H1 (cell line): ENCODE measurements at regions not wholly inside any gene's neighbourhood (a gene's known extent, or its start where the extent isn't known, plus 50 kb on each side); places are given as distances from the start of the nearest gene placed in this dataset.

Experiments used
- CTCF ChIA-PET: fragments of 300-600 bp; sonication (Branson Sonifier 250); formaldehyde crosslinking; loops from one replicate; lab custom pipeline; 2021; ENCODE audit not compliant: partially characterized antibody; lab: Charles Lee
- POLR2A ChIA-PET: fragments of 300-600 bp; sonication (Branson Sonifier 250); formaldehyde crosslinking; loops from one replicate; lab custom pipeline; 2021; ENCODE audit warnings: inconsistent platforms; ENCODE audit not compliant: partially characterized antibody; lab: Charles Lee
- DNase-seq, 2 experiments: peaks; one replicate each; pipeline versions ENCODE4 v3.0.0 to v3.0.0-alpha.2; 2010 to 2022; ENCODE audit warnings: low spot score in 2 of 2, low read depth in 1 of 2, mixed read lengths in 1 of 2
- FAIRE-seq: peaks from 2 replicates; lab custom pipeline; 2011; peaks lifted over from hg19 to GRCh38; lab: Jason Lieb, UNC
- H2AFZ ChIP-seq: 2 replicates; pipeline ENCODE4 v1.8.1; 2012; ENCODE audit warnings: low read length, inconsistent platforms
- H2AK5ac ChIP-seq: 2 replicates; pipeline ENCODE4 v1.6.1; 2013; ENCODE audit warnings: low read depth, low read length
- H2BK120ac ChIP-seq: replicated peaks from 2 replicates; pipeline ENCODE3; 2013; ENCODE audit warnings: low read depth, low read length, inconsistent platforms
- H2BK12ac ChIP-seq: 2 replicates; pipeline ENCODE4 v1.6.1; 2013; ENCODE audit warnings: low read depth, low read length
- H2BK15ac ChIP-seq: 2 replicates; pipeline ENCODE4 v1.6.1; 2013; ENCODE audit warnings: low read length
- H2BK20ac ChIP-seq: 2 replicates; pipeline ENCODE4 v1.6.1; 2013; ENCODE audit warnings: low read length
- H2BK5ac ChIP-seq: 2 replicates; pipeline ENCODE4 v1.6.1; 2013; ENCODE audit warnings: low read depth, low read length
- H3K14ac ChIP-seq: 2 replicates; pipeline ENCODE4 v1.6.1; 2013; ENCODE audit warnings: inconsistent platforms; ENCODE audit not compliant: insufficient read length
- H3K18ac ChIP-seq: 2 replicates; pipeline ENCODE4 v1.6.1; 2013; ENCODE audit warnings: low read length; ENCODE audit errors: extremely low read depth
- H3K23ac ChIP-seq: 2 replicates; pipeline ENCODE4 v1.6.1; 2013; ENCODE audit warnings: inconsistent platforms; ENCODE audit not compliant: insufficient read length
- H3K23me2 ChIP-seq: 2 replicates; pipeline ENCODE4 v1.6.1; 2013; ENCODE audit warnings: low read depth, low read length
- H3K27ac ChIP-seq: 2 replicates; pipeline ENCODE4 v1.6.1; 2011; ENCODE audit warnings: low read depth, low read length, inconsistent platforms
- H3K27me3 ChIP-seq, 4 experiments: replicated peaks in 1 of 4; 1 replicate in 1 of 4; 2 replicates in 3 of 4; pipeline versions ENCODE4 v1.6.1 to v1.8.1; 2011 to 2013; ENCODE audit warnings: low read length in 3 of 4, mild to moderate bottlenecking in 3 of 4, inconsistent platforms in 2 of 4, mixed read lengths in 2 of 4, moderate library complexity in 1 of 4; ENCODE audit not compliant: control insufficient read depth in 3 of 4, insufficient read depth in 3 of 4; ENCODE audit errors: extremely low read depth in 1 of 4
- H3K36me3 ChIP-seq, 4 experiments: 2 replicates each; pipeline versions ENCODE4 v1.6.1 to v1.8.1; 2011 to 2013; ENCODE audit warnings: mild to moderate bottlenecking in 4 of 4, low read length in 3 of 4, moderate library complexity in 2 of 4, control low read depth in 1 of 4, inconsistent platforms in 1 of 4; ENCODE audit not compliant: insufficient read depth in 4 of 4, control insufficient read depth in 2 of 4
- H3K4ac ChIP-seq: replicated peaks from 2 replicates; pipeline ENCODE3; 2013; ENCODE audit warnings: low read length, low read depth, mixed read lengths, inconsistent platforms; ENCODE audit not compliant: insufficient read length
- H3K4me1 ChIP-seq, 4 experiments: replicated peaks in 1 of 4; 1 replicate in 1 of 4; 2 replicates in 3 of 4; pipeline versions ENCODE4 v1.6.1 to v1.8.1; 2011 to 2013; ENCODE audit warnings: low read length in 3 of 4, inconsistent platforms in 2 of 4, mixed read lengths in 1 of 4; ENCODE audit not compliant: insufficient read depth in 4 of 4, control insufficient read depth in 3 of 4
- H3K4me2 ChIP-seq, 2 experiments: 2 replicates each; pipeline versions ENCODE4 v1.6.1 to v1.8.1; 2011 to 2013; ENCODE audit warnings: low read depth in 2 of 2, low read length in 2 of 2, control low read depth in 1 of 2, inconsistent platforms in 1 of 2, mild to moderate bottlenecking in 1 of 2; ENCODE audit not compliant: insufficient read depth in 1 of 2
- H3K4me3 ChIP-seq, 4 experiments: fragments of 200-600, 300-600 bp in 1 of 4; sonication (generic), shearing (Covaris generic), sonication (Bioruptor Twin) in 1 of 4; 2 replicates each; pipeline versions ENCODE4 v1.5.1 to v1.8.1; 2011 to 2016; ENCODE audit warnings: low read length in 4 of 4, low read depth in 3 of 4, control low read depth in 2 of 4, inconsistent platforms in 2 of 4, mild to moderate bottlenecking in 2 of 4, mixed read lengths in 1 of 4, moderate library complexity in 1 of 4; ENCODE audit not compliant: insufficient read depth in 2 of 4; ENCODE audit errors: extremely low read depth in 1 of 4
- H3K56ac ChIP-seq: replicated peaks from 2 replicates; pipeline ENCODE3; 2013; ENCODE audit warnings: low read depth, mild to moderate bottlenecking, mixed read lengths, low read length, inconsistent platforms; ENCODE audit not compliant: insufficient read length
- H3K79me1 ChIP-seq: 2 replicates; pipeline ENCODE4 v1.6.1; 2013; ENCODE audit warnings: low read depth, low read length, control low read depth
- H3K79me2 ChIP-seq, 2 experiments: 2 replicates each; pipeline versions ENCODE4 v1.6.1 to v1.8.1; 2012 to 2013; ENCODE audit warnings: low read length in 2 of 2, mild to moderate bottlenecking in 2 of 2, inconsistent platforms in 1 of 2; ENCODE audit not compliant: insufficient read depth in 2 of 2, control insufficient read depth in 1 of 2
- H3K9ac ChIP-seq, 4 experiments: replicated peaks in 1 of 4; 1 replicate in 1 of 4; 2 replicates in 3 of 4; pipeline versions ENCODE4 v1.6.1 to v1.8.1; 2011 to 2013; ENCODE audit warnings: low read depth in 3 of 4, low read length in 3 of 4, control low read depth in 2 of 4, mild to moderate bottlenecking in 2 of 4, moderate library complexity in 2 of 4, inconsistent platforms in 1 of 4; ENCODE audit errors: extremely low read depth in 1 of 4
- H3K9me3 ChIP-seq, 2 experiments: 2 replicates each; pipeline versions ENCODE4 v1.6.1 to v1.8.1; 2012 to 2013; ENCODE audit warnings: mild to moderate bottlenecking in 2 of 2, moderate library complexity in 2 of 2, control low read depth in 1 of 2, inconsistent platforms in 1 of 2, low read depth in 1 of 2, low read length in 1 of 2, mixed read lengths in 1 of 2; ENCODE audit not compliant: insufficient read depth in 2 of 2
- H4K20me1 ChIP-seq, 2 experiments: replicated peaks in 1 of 2; 2 replicates each; pipeline versions ENCODE3 to v1.8.1; 2011 to 2013; ENCODE audit warnings: inconsistent platforms in 2 of 2, low read length in 2 of 2, mild to moderate bottlenecking in 1 of 2; ENCODE audit not compliant: insufficient read depth in 2 of 2, control insufficient read depth in 1 of 2
- H4K5ac ChIP-seq: 2 replicates; pipeline ENCODE4 v1.6.1; 2013; ENCODE audit warnings: low read length, low read depth, mixed read lengths, inconsistent platforms; ENCODE audit not compliant: insufficient read length
- H4K8ac ChIP-seq: 2 replicates; pipeline ENCODE4 v1.8.0; 2013; ENCODE audit warnings: mild to moderate bottlenecking, moderate library complexity, low read length, inconsistent platforms; ENCODE audit not compliant: insufficient read depth; ENCODE audit errors: extremely low read depth
- H4K91ac ChIP-seq: replicated peaks from 2 replicates; pipeline ENCODE3; 2013; ENCODE audit warnings: low read length, mixed read lengths, inconsistent platforms; ENCODE audit not compliant: insufficient read length
- CREB1 ChIP-seq: IDR thresholded peaks from 2 replicates; pipeline ENCODE4 v1.6.1; 2012; ENCODE audit warnings: inconsistent platforms
- EGR1 ChIP-seq: IDR thresholded peaks from 2 replicates; pipeline ENCODE4 v1.6.1; 2011; ENCODE audit warnings: low read depth, low read length, borderline replicate concordance
- EP300 ChIP-seq, 2 experiments: IDR thresholded peaks; 1 replicate in 1 of 2; 2 replicates in 1 of 2; pipeline ENCODE4 v1.6.1; 2011 to 2012; ENCODE audit warnings: low read depth in 2 of 2, low read length in 2 of 2, mild to moderate bottlenecking in 2 of 2, borderline replicate concordance in 1 of 2, inconsistent platforms in 1 of 2, moderate library complexity in 1 of 2
- GTF2F1 ChIP-seq: IDR thresholded peaks from 2 replicates; pipeline ENCODE4 v1.6.1; 2012; ENCODE audit warnings: low read depth, low read length, improper control_type of control experiment, borderline replicate concordance
- HDAC2 ChIP-seq, 2 experiments: fragments of 300-600 bp in 1 of 2; sonication (generic) in 1 of 2; IDR thresholded peaks; 2 replicates each; pipeline ENCODE4 v1.6.1; 2011 to 2012; ENCODE audit warnings: low read depth in 2 of 2, low read length in 2 of 2, mild to moderate bottlenecking in 2 of 2, moderate library complexity in 2 of 2, borderline replicate concordance in 1 of 2, inconsistent platforms in 1 of 2
- POU5F1 ChIP-seq: IDR thresholded peaks from 2 replicates; pipeline ENCODE4 v1.6.1; 2011; ENCODE audit warnings: low read depth, mild to moderate bottlenecking, low read length, moderate library complexity
- RNF2 ChIP-seq: fragments of 200-900, 300-1000 bp; sonication (generic); IDR thresholded peaks from 2 replicates; pipeline ENCODE4 v1.7.1; 2016; ENCODE audit warnings: borderline replicate concordance, low read depth, mild to moderate bottlenecking, antibody characterized with exemption, low read length; ENCODE audit not compliant: poor library complexity, severe bottlenecking; ENCODE audit errors: missing control alignments
- SIN3A ChIP-seq, 2 experiments: IDR thresholded peaks in 1 of 2; conservative IDR thresholded peaks in 1 of 2; 2 replicates each; pipeline ENCODE4 v1.6.1; 2011 to 2012; ENCODE audit warnings: low read length in 2 of 2, improper control_type of control experiment in 1 of 2, low read depth in 1 of 2, mild to moderate bottlenecking in 1 of 2
- SIX5 ChIP-seq: IDR thresholded peaks from 2 replicates; pipeline ENCODE4 v1.6.1; 2011; ENCODE audit warnings: mild to moderate bottlenecking, low read depth, low read length
- SP4 ChIP-seq: IDR thresholded peaks from 2 replicates; pipeline ENCODE4 v1.6.1; 2012; ENCODE audit warnings: low read length, inconsistent platforms
- TAF7 ChIP-seq: optimal IDR thresholded peaks from 2 replicates; pipeline ENCODE3; 2011; ENCODE audit warnings: low read depth, mild to moderate bottlenecking, inconsistent platforms, low read length, moderate library complexity, borderline replicate concordance
- TEAD4 ChIP-seq: IDR thresholded peaks from 2 replicates; pipeline ENCODE4 v1.6.1; 2012; ENCODE audit warnings: low read depth, low read length, inconsistent platforms, mixed read lengths
- YY1 ChIP-seq: IDR thresholded peaks from 2 replicates; pipeline ENCODE4 v1.6.1; 2011; ENCODE audit warnings: low read depth, mild to moderate bottlenecking, low read length
- WGBS, 2 experiments: shearing (Covaris generic) in 1 of 2; methylation state at CpG; one replicate each; pipeline versions ENCODE4 v1.1.6 to v1.1.7; 2013 to 2015; ENCODE audit warnings: low lambda C conversion rate in 2 of 2, mixed read lengths in 2 of 2, inconsistent platforms in 1 of 2, low coverage in 1 of 2, missing lambda C conversion rate in 1 of 2; ENCODE audit not compliant: insufficient replicate concordance in 2 of 2, insufficient coverage in 1 of 2, insufficient read length in 1 of 2; ENCODE audit errors: extremely low coverage in 1 of 2, missing lambda C conversion rate in 1 of 2; 5-methylcytosine and 5-hydroxymethylcytosine counted together
- TF ChIP-seq, protein P1 (sequence below): IDR thresholded peaks from 2 replicates; pipeline ENCODE4 v1.6.1; 2011; ENCODE audit warnings: low read depth, mild to moderate bottlenecking, low read length; ENCODE audit not compliant: insufficient read depth

DNA sequence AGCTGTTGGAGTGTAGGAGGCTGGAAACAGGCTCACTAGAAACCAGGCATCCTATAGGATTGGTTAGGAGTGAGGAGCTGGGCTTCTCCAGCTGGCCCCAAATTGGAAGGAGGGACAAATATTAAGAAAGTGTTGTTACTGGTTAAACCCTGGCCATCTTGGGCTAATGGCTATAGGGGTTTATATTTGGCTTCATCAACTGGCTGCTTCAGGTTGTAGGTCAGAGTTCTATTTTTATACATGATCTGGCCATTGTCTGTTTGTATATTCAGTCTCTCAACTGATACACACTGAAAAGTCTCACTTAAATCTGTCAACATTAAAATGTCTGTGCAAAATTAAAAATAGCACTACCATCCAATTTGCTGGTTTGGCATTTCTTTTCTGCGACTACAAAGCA lies 70.2 kb upstream of the ARRDC4 start:
- Histone ChIP-seq H3K27ac (no peak overlapping the region), H2BK5ac (no peak overlapping the region), H4K5ac (no peak overlapping the region), H3K36me3 (no peaks in the 10 kb centered on the region), H3K9me3 (no peaks in the 10 kb centered on the region), H2BK20ac (no peak overlapping the region), H2BK15ac (no peak overlapping the region), H3K79me1 (no peaks in the 10 kb centered on the region), H2BK120ac (no peak overlapping the region), H3K18ac (no peak overlapping the region), H3K4ac (no peak overlapping the region), H3K4me3 (no peak overlapping the region), H2AFZ (no peak overlapping the region), H3K14ac (no peak overlapping the region), H3K56ac (no peak overlapping the region), H2BK12ac (no peak overlapping the region), H4K8ac (no peak overlapping the region), H4K20me1 (no peaks in the 10 kb centered on the region), H3K23ac (no peak overlapping the region), H3K4me2 (no peak overlapping the region), H3K79me2 (no peaks in the 10 kb centered on the region), H2AK5ac (no peak overlapping the region), H3K27me3 (no peaks in the 10 kb centered on the region; a peak in 1 of 7 replicates), H4K91ac (no peak overlapping the region), H3K9ac (no peak overlapping the region), H3K4me1 (no peaks in the 10 kb centered on the region), H3K23me2 (no peaks in the 10 kb centered on the region)
- CTCF ChIA-PET: interaction anchor here (1.3 to 5.4 kb wide), 4 partner anchors 8 to 195 kb away, joined by 3 to 31 read pairs (median 6); no protein-coding TSS in a partner anchor
- FAIRE-seq: no peak
- 100% methylated on average over 1 of the region's 1 CpG; no CpG with 5 or more reads in 1 of the 2 experiments for WGBS, 2 experiments
- POLR2A ChIA-PET: no interaction called here
- no peak for DNase-seq
- no peak for TF ChIP-seq SIX5
- TF ChIP-seq EP300 (IDR thresholded peaks at IDR 0.05; ENCODE audit: borderline replicate concordance in 1 of 2, low read depth in 2 of 2, low read length in 2 of 2): no peak
- no peak for TF ChIP-seq EGR1
- no peak for TF ChIP-seq TEAD4
- no peak for TF ChIP-seq HDAC2 (IDR thresholded peaks at IDR 0.05; ENCODE audit: borderline replicate concordance in 1 of 2, low read depth in 2 of 2, low read length in 2 of 2)
- TF ChIP-seq YY1: no peak
- TF ChIP-seq GTF2F1: no peak
- TF ChIP-seq, protein P1, sequence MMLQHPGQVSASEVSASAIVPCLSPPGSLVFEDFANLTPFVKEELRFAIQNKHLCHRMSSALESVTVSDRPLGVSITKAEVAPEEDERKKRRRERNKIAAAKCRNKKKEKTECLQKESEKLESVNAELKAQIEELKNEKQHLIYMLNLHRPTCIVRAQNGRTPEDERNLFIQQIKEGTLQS: no peak
- TF ChIP-seq TAF7: no peak
- no peak for TF ChIP-seq CREB1
- TF ChIP-seq RNF2: no peak
- no peak for TF ChIP-seq SIN3A (conservative IDR thresholded peaks at IDR 0.05 in 1 of 2, IDR thresholded peaks at IDR 0.05 in 1 of 2; ENCODE audit: low read depth in 1 of 2, low read length in 2 of 2)
- TF ChIP-seq SP4: no peak
- no peak for TF ChIP-seq POU5F1
